Smooth muscle cell (in vitro differentiated cells): ENCODE measurements at regions not wholly inside any gene's neighbourhood (a gene's known extent, or its start where the extent isn't known, plus 50 kb on each side); places are given as distances from the start of the nearest gene placed in this dataset.

Experiments
- DNase-seq: peaks from one replicate; lab custom pipeline; 2025; ENCODE audit not compliant: unreplicated experiment; lab: John Stamatoyannopoulos, UW
- H2AFZ ChIP-seq: fragments of 200-600 bp; sonication (generic); 2 replicates; pipeline ENCODE4 v1.6.0; 2016; ENCODE audit warnings: antibody characterized with exemption, low read depth, mild to moderate bottlenecking
- H3F3A ChIP-seq: fragments of 200-600 bp; sonication (generic); 2 replicates; pipeline ENCODE4 v1.6.0; 2017; ENCODE audit warnings: antibody characterized with exemption, low read depth
- H3K27ac ChIP-seq: fragments of 200-600 bp; sonication (generic); 2 replicates; pipeline ENCODE4 v1.5.1; 2016; ENCODE audit warnings: low read depth, mild to moderate bottlenecking
- H3K27me3 ChIP-seq: fragments of 200-600 bp; sonication (generic); 2 replicates; pipeline ENCODE4 v1.6.1; 2016; ENCODE audit warnings: low read depth, mild to moderate bottlenecking
- H3K36me3 ChIP-seq: fragments of 200-600 bp; sonication (generic); 2 replicates; pipeline ENCODE4 v1.5.1; 2016; ENCODE audit warnings: low read depth
- H3K4me1 ChIP-seq: fragments of 200-600 bp; sonication (generic); 2 replicates; pipeline ENCODE4 v1.5.1; 2016; ENCODE audit warnings: low read depth
- H3K4me2 ChIP-seq: fragments of 200-600 bp; sonication (generic); 2 replicates; pipeline ENCODE4 v1.6.0; 2016; ENCODE audit warnings: mild to moderate bottlenecking
- H3K4me3 ChIP-seq: fragments of 200-600 bp; sonication (generic); 2 replicates; pipeline ENCODE4 v1.5.1; 2016; ENCODE audit warnings: mild to moderate bottlenecking
- H3K79me2 ChIP-seq: fragments of 200-600 bp; sonication (generic); 2 replicates; pipeline ENCODE4 v1.6.0; 2016; ENCODE audit warnings: low read depth, mild to moderate bottlenecking
- H3K9ac ChIP-seq: fragments of 200-600 bp; sonication (generic); 2 replicates; pipeline ENCODE4 v1.6.0; 2016; ENCODE audit warnings: low read depth
- H3K9me3 ChIP-seq: fragments of 200-600 bp; sonication (generic); replicated peaks from 2 replicates; pipeline ENCODE4 v1.5.1; 2016; ENCODE audit warnings: low read depth
- H4K20me1 ChIP-seq: fragments of 200-600 bp; sonication (generic); 2 replicates; pipeline ENCODE4 v1.6.0; 2016; ENCODE audit warnings: low read depth
- CTCF ChIP-seq: fragments of 200-600 bp; sonication (generic); IDR thresholded peaks from 2 replicates; pipeline ENCODE4 v1.5.1; 2017; ENCODE audit warnings: borderline replicate concordance, mild to moderate bottlenecking, antibody characterized with exemption; ENCODE audit not compliant: insufficient read depth, poor library complexity, severe bottlenecking
- WGBS: methylation state at CpG from one replicate; pipeline ENCODE4 v1.1.7; 2016; ENCODE audit warnings: low lambda C conversion rate; 5-methylcytosine and 5-hydroxymethylcytosine counted together

- Histone ChIP-seq H3K27me3 (no peaks in the 10 kb centered on the region), H4K20me1 (no peaks in the 10 kb centered on the region), H2AFZ (no peak overlapping the region), H3K4me2 (no peak overlapping the region), H3K27ac (no peak overlapping the region), H3K79me2 (no peaks in the 10 kb centered on the region), H3K36me3 (no peaks in the 10 kb centered on the region), H3K9me3 (no peaks in the 10 kb centered on the region), H3K4me1 (no peaks in the 10 kb centered on the region), H3F3A (no peaks in the 10 kb centered on the region), H3K9ac (no peak overlapping the region), H3K4me3 (no peak overlapping the region)
- DNase-seq = no peak
- peak; percentile 80 for TF ChIP-seq CTCF
- 66% methylated on average over 3 of the region's 3 CpGs for WGBS
These were observed 300.0 kb downstream of the AEBP2 start for GRCh38 chr12:19739195-19739776.

- no peaks in the 10 kb centered on the region for H3K36me3 ChIP-seq
- H3K4me1 ChIP-seq = no peaks in the 10 kb centered on the region
- 89% methylated on average over 7 of the region's 7 CpGs for WGBS
- H3K4me2 ChIP-seq = no peak overlapping the region
- no peak for TF ChIP-seq CTCF
- no peaks in the 10 kb centered on the region for H3K27me3 ChIP-seq
- H2AFZ ChIP-seq = peak overlapping the region; percentile 65
- no peaks in the 10 kb centered on the region for H4K20me1 ChIP-seq
- H3K79me2 ChIP-seq = no peaks in the 10 kb centered on the region
- no peak overlapping the region for H3K9ac ChIP-seq
- DNase-seq = no peak
- no peak overlapping the region for H3K27ac ChIP-seq
- no peaks in the 10 kb centered on the region for H3K9me3 ChIP-seq
- no peaks in the 10 kb centered on the region for H3F3A ChIP-seq
- no peak overlapping the region for H3K4me3 ChIP-seq
These were observed 301.3 kb downstream of the AEBP2 start for GRCh38 chr12:19740472-19741131.

GRCh38 chr12:19741132-19741489 is 301.8 kb downstream of the AEBP2 start:
- Histone ChIP-seq H3K79me2 (no peaks in the 10 kb centered on the region), H3K4me2 (no peak overlapping the region), H3K27ac (no peak overlapping the region), H4K20me1 (no peaks in the 10 kb centered on the region), H3K4me3 (no peak overlapping the region), H3K36me3 (no peaks in the 10 kb centered on the region), H3F3A (no peaks in the 10 kb centered on the region), H3K27me3 (no peaks in the 10 kb centered on the region), H3K4me1 (no peaks in the 10 kb centered on the region), H2AFZ (peak overlapping the region; percentile 65), H3K9ac (no peak overlapping the region), H3K9me3 (no peaks in the 10 kb centered on the region)
- WGBS = 55% methylated on average over 3 of the region's 3 CpGs
- TF ChIP-seq CTCF = no peak
- DNase-seq = no peak

- H3K9me3 ChIP-seq = no peaks in the 10 kb centered on the region
- no peaks in the 10 kb centered on the region for H3F3A ChIP-seq
- WGBS = 69% methylated on average over 4 of the region's 4 CpGs
- no peak for DNase-seq
- no peaks in the 10 kb centered on the region for H4K20me1 ChIP-seq
- peak overlapping the region; percentile 16 for H3K27ac ChIP-seq
- no peaks in the 10 kb centered on the region for H3K36me3 ChIP-seq
- H3K27me3 ChIP-seq = no peaks in the 10 kb centered on the region
- H3K9ac ChIP-seq = no peak overlapping the region
- no peak overlapping the region for H3K4me3 ChIP-seq
- H2AFZ ChIP-seq = no peak overlapping the region
- H3K4me2 ChIP-seq = no peak overlapping the region
- H3K79me2 ChIP-seq = no peaks in the 10 kb centered on the region
- TF ChIP-seq CTCF = no peak
- no peaks in the 10 kb centered on the region for H3K4me1 ChIP-seq
These were observed 305.5 kb downstream of the AEBP2 start for GRCh38 chr12:19744705-19745218.
